Transverse colon (tissue), 4 donors: ENCODE measurements at regions not wholly inside any gene's neighbourhood (a gene's known extent, or its start where the extent isn't known, plus 50 kb on each side); places are given as distances from the start of the nearest gene placed in this dataset.

Experiments used
- DNase-seq: peaks from one replicate; pipeline ENCODE4 v3.0.0-alpha.2; 2019
- H3K27ac ChIP-seq, 4 donors: fragments of 200-600 bp; sonication (generic); 2 replicates each; pipeline ENCODE4 v1.5.1; 2016 to 2018; ENCODE audit warnings: inconsistent platforms in 4 of 4
- H3K27me3 ChIP-seq: fragments of 200-600 bp; sonication (generic); 2 replicates; pipeline ENCODE4 v1.5.1; 2017; ENCODE audit warnings: inconsistent platforms
- H3K36me3 ChIP-seq, 4 donors: fragments of 200-600 bp; sonication (generic); 2 replicates each; pipeline ENCODE4 v1.5.1; 2017 to 2019; ENCODE audit warnings: inconsistent platforms in 4 of 4
- H3K4me1 ChIP-seq, 4 donors: fragments of 200-600 bp; sonication (generic); 2 replicates each; pipeline ENCODE4 v1.5.1; 2017 to 2020; ENCODE audit warnings: inconsistent platforms in 4 of 4
- H3K4me3 ChIP-seq, 4 donors: fragments of 200-600 bp; sonication (generic); 1 replicate in 1 of 4; 2 replicates in 3 of 4; pipeline versions ENCODE4 v1.5.1 to v1.6.1; 2017 to 2019; ENCODE audit warnings: inconsistent platforms in 4 of 4
- H3K9me3 ChIP-seq, 2 donors: fragments of 200-600 bp; sonication (generic); 2 replicates each; pipeline ENCODE4 v1.5.1; 2017 to 2019; ENCODE audit warnings: inconsistent platforms in 2 of 2
- EP300 ChIP-seq: sonication (generic); formaldehyde crosslinking; IDR thresholded peaks from one replicate; pipeline ENCODE4 v1.6.1; 2017; ENCODE audit warnings: antibody characterized with exemption, low read depth
- POLR2A ChIP-seq: fragments of 450-650 bp; IDR thresholded peaks from one replicate; pipeline ENCODE4 v1.6.1; 2016; ENCODE audit warnings: antibody characterized with exemption, mild to moderate bottlenecking, moderate library complexity
- POLR2AphosphoS5 ChIP-seq, 3 donors: sonication (generic); formaldehyde crosslinking; IDR thresholded peaks; one replicate each; pipeline ENCODE4 v1.6.1; 2016; ENCODE audit warnings: antibody characterized with exemption in 3 of 3
- WGBS, 2 donors: methylation state at CpG; one replicate each; pipeline ENCODE4 v1.1.5; 2018; ENCODE audit warnings: low coverage in 1 of 2; 5-methylcytosine and 5-hydroxymethylcytosine counted together
- in situ Hi-C, 4 donors: fragments of 200-750 bp; cut with MboI; loops; one replicate each; pipeline versions ENCODE4 v1.15.0 to v1.15.1; 2017; ENCODE audit warnings: low sequenced_read_pairs in 3 of 4, low pct_ligation_motif_present in 1 of 4, low pct_unique_long_range_greater_than_20kb in 1 of 4
- intact Hi-C: fragments of 100-400 bp; cut with DNase I; formaldehyde crosslinking; loops from one replicate; pipeline ENCODE4 v1.15.1; 2023; ENCODE audit warnings: low total_unique reads
- TF ChIP-seq, protein P1 (sequence below), 5 experiments: fragments of 200-600 bp in 3 of 5; fragments of 450-650 bp in 2 of 5; sonication (generic) in 3 of 5; IDR thresholded peaks; 1 replicate in 2 of 5; 2 replicates in 3 of 5; pipeline ENCODE4 v1.5.1; 2016 to 2017; ENCODE audit warnings: antibody characterized with exemption in 5 of 5, inconsistent platforms in 3 of 5, mild to moderate bottlenecking in 2 of 5, moderate library complexity in 1 of 5

DNA sequence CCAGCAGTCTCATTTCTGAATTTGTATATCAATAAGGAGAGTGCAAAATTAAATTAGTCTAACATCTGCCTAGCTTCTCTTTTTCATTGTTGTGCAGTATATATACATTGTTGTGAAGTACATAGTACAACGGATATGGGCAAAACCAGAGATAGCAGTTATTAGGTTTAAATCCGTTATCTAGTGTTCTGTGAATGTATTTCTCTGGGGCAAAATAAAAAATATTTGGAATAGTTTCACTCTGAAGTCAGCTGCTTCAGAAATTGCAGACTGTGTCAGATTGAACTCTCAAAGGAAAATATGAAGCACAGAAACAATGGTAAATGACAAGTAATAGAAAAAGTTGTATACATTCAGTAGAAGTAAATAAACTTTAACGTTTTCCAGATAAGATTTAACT lies 836.5 kb upstream of the CXADR start:
- intact Hi-C loops = no loop called here
- no peaks in the 10 kb centered on the region for H3K9me3 ChIP-seq
- no peaks in the 10 kb centered on the region for H3K27me3 ChIP-seq
- H3K4me3 ChIP-seq = no peak overlapping the region
- no peaks in the 10 kb centered on the region for H3K4me1 ChIP-seq
- H3K27ac ChIP-seq = no peak overlapping the region
- in situ Hi-C loops = no loop called here
- H3K36me3 ChIP-seq = no peaks in the 10 kb centered on the region
- DNase-seq = no peak
- WGBS, 2 donors = 55% methylated on average over 3 of the region's 3 CpGs
- TF ChIP-seq POLR2A (no peak), EP300 (no peak), POLR2AphosphoS5 (IDR thresholded peaks at IDR 0.05) (no peak)
- TF ChIP-seq, protein P1, sequence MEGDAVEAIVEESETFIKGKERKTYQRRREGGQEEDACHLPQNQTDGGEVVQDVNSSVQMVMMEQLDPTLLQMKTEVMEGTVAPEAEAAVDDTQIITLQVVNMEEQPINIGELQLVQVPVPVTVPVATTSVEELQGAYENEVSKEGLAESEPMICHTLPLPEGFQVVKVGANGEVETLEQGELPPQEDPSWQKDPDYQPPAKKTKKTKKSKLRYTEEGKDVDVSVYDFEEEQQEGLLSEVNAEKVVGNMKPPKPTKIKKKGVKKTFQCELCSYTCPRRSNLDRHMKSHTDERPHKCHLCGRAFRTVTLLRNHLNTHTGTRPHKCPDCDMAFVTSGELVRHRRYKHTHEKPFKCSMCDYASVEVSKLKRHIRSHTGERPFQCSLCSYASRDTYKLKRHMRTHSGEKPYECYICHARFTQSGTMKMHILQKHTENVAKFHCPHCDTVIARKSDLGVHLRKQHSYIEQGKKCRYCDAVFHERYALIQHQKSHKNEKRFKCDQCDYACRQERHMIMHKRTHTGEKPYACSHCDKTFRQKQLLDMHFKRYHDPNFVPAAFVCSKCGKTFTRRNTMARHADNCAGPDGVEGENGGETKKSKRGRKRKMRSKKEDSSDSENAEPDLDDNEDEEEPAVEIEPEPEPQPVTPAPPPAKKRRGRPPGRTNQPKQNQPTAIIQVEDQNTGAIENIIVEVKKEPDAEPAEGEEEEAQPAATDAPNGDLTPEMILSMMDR (IDR thresholded peaks at IDR 0.05) = no peak

- Histone ChIP-seq H3K27me3 (no peaks in the 10 kb centered on the region), H3K9me3 (no peaks in the 10 kb centered on the region), H3K36me3 (no peaks in the 10 kb centered on the region), H3K4me3 (no peak overlapping the region), H3K4me1 (no peaks in the 10 kb centered on the region), H3K27ac (no peak overlapping the region)
- intact Hi-C loops (no loop called here), in situ Hi-C loops (no loop called here)
- WGBS, 2 donors = 32 to 43% methylated on average over 3 of the region's 3 CpGs
- TF ChIP-seq, protein P1 (IDR thresholded peaks at IDR 0.05) = no peak
- TF ChIP-seq POLR2A (no peak), EP300 (no peak), POLR2AphosphoS5 (IDR thresholded peaks at IDR 0.05) (no peak)
- no peak for DNase-seq
These were observed 834.2 kb upstream of the CXADR start for GRCh38 chr21:16678429-16679160.

DNA sequence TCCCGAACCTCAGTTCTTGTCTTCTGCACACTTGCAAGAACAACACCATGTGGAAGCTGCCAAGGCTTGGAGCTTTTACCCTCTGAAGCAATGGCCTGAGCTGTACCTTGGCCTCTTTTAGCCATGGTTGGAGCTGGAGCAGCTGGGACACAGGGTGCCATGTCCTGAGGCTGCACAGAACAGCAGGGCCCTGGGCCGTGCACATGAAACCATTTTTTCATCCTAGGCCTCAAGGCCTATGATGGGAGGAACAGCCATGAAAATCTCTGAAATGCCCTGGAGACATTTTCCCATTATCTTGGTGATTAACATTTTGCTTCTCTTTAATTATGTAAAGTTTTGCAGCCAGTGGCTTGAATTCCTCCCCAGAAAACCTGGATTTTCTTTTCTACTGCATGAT lies 817.8 kb upstream of the CXADR start:
- Histone ChIP-seq H3K27ac (no peak overlapping the region), H3K36me3 (no peaks in the 10 kb centered on the region), H3K27me3 (no peaks in the 10 kb centered on the region), H3K4me3 (no peak overlapping the region), H3K4me1 (no peaks in the 10 kb centered on the region), H3K9me3 (no peaks in the 10 kb centered on the region)
- in situ Hi-C loops = no loop called here
- WGBS, 2 donors = 79 to 100% methylated on average over 1 to 2 of the region's 2 CpGs
- TF ChIP-seq, protein P1 (IDR thresholded peaks at IDR 0.05) = no peak
- no peak for TF ChIP-seq POLR2A
- no peak for TF ChIP-seq POLR2AphosphoS5 (IDR thresholded peaks at IDR 0.05)
- TF ChIP-seq EP300 = no peak
- no peak for DNase-seq
- intact Hi-C loops = no loop called here

- TF ChIP-seq POLR2AphosphoS5 (IDR thresholded peaks at IDR 0.05) (no peak), POLR2A (no peak), EP300 (no peak)
- TF ChIP-seq, protein P1 (IDR thresholded peaks at IDR 0.05) = no peak
- in situ Hi-C loops = no loop called here
- intact Hi-C loops = no loop called here
- Histone ChIP-seq H3K4me1 (peaks cover 0 to 3% (median 0%) of the 10 kb centered on the region in 4 donors), H3K27ac (no peak overlapping the region), H3K36me3 (no peaks in the 10 kb centered on the region), H3K4me3 (no peak overlapping the region), H3K27me3 (no peaks in the 10 kb centered on the region), H3K9me3 (no peaks in the 10 kb centered on the region)
- no peak for DNase-seq
- 77 to 88% methylated on average over 2 of the region's 2 CpGs for WGBS, 2 donors
These were observed 805.6 kb upstream of the CXADR start for GRCh38 chr21:16707274-16707673.
